ENCODE measurements at regions not wholly inside any gene's neighbourhood (a gene's known extent, or its start where the extent isn't known, plus 50 kb on each side); places are given as distances from the start of the nearest gene placed in this dataset.

GRCh38 chr18:67788310-67789164, 272.0 kb upstream of the DSEL start:
- H2AFZ ChIP-seq (ENCODE audit: low read length), result no peak overlapping the region
- TF ChIP-seq CTCF (conservative IDR thresholded peaks at IDR 0.05; ENCODE audit: low read length) (no peak), EZH2phosphoT487 (IDR thresholded peaks at IDR 0.05; ENCODE audit: borderline replicate concordance) (no peak)
- H3K9me2 ChIP-seq (replicated peaks; ENCODE audit: low read depth, low read length), result no peaks in the 10 kb centered on the region
- H3K9me3 ChIP-seq (ENCODE audit: insufficient read depth, low read depth, low read length), result no peaks in the 10 kb centered on the region
- no peaks in the 10 kb centered on the region for H3K79me2 ChIP-seq (ENCODE audit: insufficient read depth, low read length)
- H3K9ac ChIP-seq (ENCODE audit: low read depth, low read length, poor library complexity, severe bottlenecking), result no peak overlapping the region
- no peaks in the 10 kb centered on the region for H3F3A ChIP-seq (ENCODE audit: low read depth)
- no peak overlapping the region for H3K4me2 ChIP-seq (ENCODE audit: low read depth, low read length, poor library complexity, severe bottlenecking)
- H3K4me3 ChIP-seq (ENCODE audit: low read length, poor library complexity, severe bottlenecking), result no peak overlapping the region
- no peaks in the 10 kb centered on the region for H3K27me3 ChIP-seq (ENCODE audit: insufficient read depth, low read length, poor library complexity, severe bottlenecking)
- peaks cover 14% of the 10 kb centered on the region for H3K4me1 ChIP-seq (ENCODE audit: insufficient read depth, low read length, poor library complexity, severe bottlenecking)
- no peaks in the 10 kb centered on the region for H3K36me3 ChIP-seq (ENCODE audit: insufficient read depth, low read length)
- H4K20me1 ChIP-seq (ENCODE audit: insufficient read depth, low read length, poor library complexity, severe bottlenecking), result no peaks in the 10 kb centered on the region

- Histone ChIP-seq H3K4me2 (ENCODE audit: low read depth, low read length, poor library complexity, severe bottlenecking) (no peak overlapping the region), H3K4me1 (ENCODE audit: insufficient read depth, low read length, poor library complexity, severe bottlenecking) (peaks cover 14% of the 10 kb centered on the region), H2AFZ (ENCODE audit: low read length) (no peak overlapping the region), H3K79me2 (ENCODE audit: insufficient read depth, low read length) (no peaks in the 10 kb centered on the region), H3K36me3 (ENCODE audit: insufficient read depth, low read length) (no peaks in the 10 kb centered on the region), H3K4me3 (ENCODE audit: low read length, poor library complexity, severe bottlenecking) (no peak overlapping the region), H3K27me3 (ENCODE audit: insufficient read depth, low read length, poor library complexity, severe bottlenecking) (no peaks in the 10 kb centered on the region), H3K9ac (ENCODE audit: low read depth, low read length, poor library complexity, severe bottlenecking) (no peak overlapping the region), H3K9me3 (ENCODE audit: insufficient read depth, low read depth, low read length) (no peaks in the 10 kb centered on the region), H4K20me1 (ENCODE audit: insufficient read depth, low read length, poor library complexity, severe bottlenecking) (no peaks in the 10 kb centered on the region), H3K9me2 (replicated peaks; ENCODE audit: low read depth, low read length) (no peaks in the 10 kb centered on the region), H3F3A (ENCODE audit: low read depth) (no peaks in the 10 kb centered on the region)
- TF ChIP-seq CTCF (conservative IDR thresholded peaks at IDR 0.05; ENCODE audit: low read length), result no peak
- TF ChIP-seq EZH2phosphoT487 (IDR thresholded peaks at IDR 0.05; ENCODE audit: borderline replicate concordance), result no peak
Observed at GRCh38 chr18:67783196-67783946, 266.9 kb upstream of the DSEL start.

GRCh38 chr18:67778016-67778415, 261.5 kb upstream of the DSEL start:
- Histone ChIP-seq H3K4me3 (ENCODE audit: low read length, poor library complexity, severe bottlenecking) (no peak overlapping the region), H3K4me2 (ENCODE audit: low read depth, low read length, poor library complexity, severe bottlenecking) (no peak overlapping the region), H3K9me2 (replicated peaks; ENCODE audit: low read depth, low read length) (no peaks in the 10 kb centered on the region), H3K27me3 (ENCODE audit: insufficient read depth, low read length, poor library complexity, severe bottlenecking) (no peaks in the 10 kb centered on the region), H3K4me1 (ENCODE audit: insufficient read depth, low read length, poor library complexity, severe bottlenecking) (no peaks in the 10 kb centered on the region), H3K9ac (ENCODE audit: low read depth, low read length, poor library complexity, severe bottlenecking) (no peak overlapping the region), H2AFZ (ENCODE audit: low read length) (no peak overlapping the region), H3F3A (ENCODE audit: low read depth) (no peaks in the 10 kb centered on the region), H3K9me3 (ENCODE audit: insufficient read depth, low read depth, low read length) (no peaks in the 10 kb centered on the region), H4K20me1 (ENCODE audit: insufficient read depth, low read length, poor library complexity, severe bottlenecking) (no peaks in the 10 kb centered on the region), H3K36me3 (ENCODE audit: insufficient read depth, low read length) (no peaks in the 10 kb centered on the region), H3K79me2 (ENCODE audit: insufficient read depth, low read length) (no peaks in the 10 kb centered on the region)
- TF ChIP-seq CTCF (conservative IDR thresholded peaks at IDR 0.05; ENCODE audit: low read length) (no peak), EZH2phosphoT487 (IDR thresholded peaks at IDR 0.05; ENCODE audit: borderline replicate concordance) (no peak)
